NCI-H2227 treated with DMSO at 0.1 percent for 48 hours (cell line): ENCODE measurements at regions not wholly inside any gene's neighbourhood (a gene's known extent, or its start where the extent isn't known, plus 50 kb on each side); places are given as distances from the start of the nearest gene placed in this dataset.
A peak's percentile ranks its signal among the peaks of the same experiment; 100 is the strongest.

ENCODE experiments used
- DNase-seq: peaks from one replicate; lab custom pipeline; 2025; lab: John Stamatoyannopoulos, UW

GRCh38 chr21:43332861-43333297, 94.1 kb downstream of the SIK1 start:
- DNase-seq, result no peak

GRCh38 chr21:43331962-43332828, 94.7 kb downstream of the SIK1 start:
- no peak for DNase-seq

GRCh38 chr21:43331111-43331961, 95.6 kb downstream of the SIK1 start:
- DNase-seq, result no peak

- DNase-seq, result no peak
Measured at GRCh38 chr21:43330306-43330881, 96.5 kb downstream of the SIK1 start.

GRCh38 chr21:43329711-43330269, 97.1 kb downstream of the SIK1 start:
- no peak for DNase-seq

GRCh38 chr21:43328958-43329691, 97.8 kb downstream of the SIK1 start:
- DNase-seq, result no peak

GRCh38 chr21:43328185-43328957, 98.6 kb downstream of the SIK1 start:
- no peak for DNase-seq

GRCh38 chr21:43325968-43326715, 100.8 kb downstream of the SIK1 start:
- no peak for DNase-seq

- DNase-seq, result no peak
Measured at GRCh38 chr21:43325036-43325435, 101.9 kb downstream of the SIK1 start.

- DNase-seq, result no peak
Measured at GRCh38 chr21:43324596-43324995, 102.3 kb downstream of the SIK1 start.

- no peak for DNase-seq
Measured at GRCh38 chr21:43323244-43324005, 103.5 kb downstream of the SIK1 start.

GRCh38 chr21:43322805-43323204, 104.1 kb downstream of the SIK1 start:
- DNase-seq, result no peak

GRCh38 chr21:43322311-43322710, 104.6 kb downstream of the SIK1 start:
- DNase-seq, result no peak

GRCh38 chr21:43321611-43322010, 105.3 kb downstream of the SIK1 start:
- no peak for DNase-seq

- no peak for DNase-seq
Measured at GRCh38 chr21:43321111-43321510, 105.8 kb downstream of the SIK1 start.

- no peak for DNase-seq
Measured at GRCh38 chr21:43320526-43320925, 106.4 kb downstream of the SIK1 start.

- peak; percentile 26 for DNase-seq
Measured at GRCh38 chr21:43318841-43319781, 107.8 kb downstream of the SIK1 start.

GRCh38 chr21:43318368-43318767, 108.6 kb downstream of the SIK1 start:
- no peak for DNase-seq
